HG03439 (cell line): ENCODE measurements at regions not wholly inside any gene's neighbourhood (a gene's known extent, or its start where the extent isn't known, plus 50 kb on each side); places are given as distances from the start of the nearest gene placed in this dataset.

Source experiments
- ATAC-seq: cut with Tn5 transposase; IDR thresholded peaks from one replicate; pipeline ENCODE4 v1.9.1; 2021; ENCODE audit warnings: mild to moderate bottlenecking, moderate library complexity; ENCODE audit not compliant: unreplicated experiment

GRCh38 chrX:9189286-9189685 lies 155.4 kb upstream of the FAM9B start:
- ATAC-seq = no peak

- ATAC-seq = no peak
Measured at GRCh38 chrX:9191392-9191791, 157.5 kb upstream of the FAM9B start.

GRCh38 chrX:9195199-9195880 lies 161.4 kb upstream of the FAM9B start:
- ATAC-seq = no peak

- no peak for ATAC-seq
Measured at GRCh38 chrX:9196961-9197640, 163.2 kb upstream of the FAM9B start.

GRCh38 chrX:9204560-9204959 lies 170.6 kb upstream of the FAM9B start:
- no peak for ATAC-seq

- no peak for ATAC-seq
Measured at GRCh38 chrX:9205599-9206223, 171.8 kb upstream of the FAM9B start.

- ATAC-seq = no peak
Measured at GRCh38 chrX:9207142-9207541, 173.2 kb upstream of the FAM9B start.

GRCh38 chrX:9211269-9211668 lies 177.3 kb upstream of the FAM9B start:
- no peak for ATAC-seq

- ATAC-seq = no peak
Measured at GRCh38 chrX:9221781-9222180, 187.9 kb upstream of the FAM9B start.

GRCh38 chrX:9222299-9222698 lies 188.4 kb upstream of the FAM9B start:
- no peak for ATAC-seq

GRCh38 chrX:9227276-9227675 lies 193.3 kb upstream of the FAM9B start:
- no peak for ATAC-seq

- no peak for ATAC-seq
Measured at GRCh38 chrX:9231491-9231890, 197.6 kb upstream of the FAM9B start.

- no peak for ATAC-seq
Measured at GRCh38 chrX:9233141-9233540, 199.2 kb upstream of the FAM9B start.

- no peak for ATAC-seq
Measured at GRCh38 chrX:9234315-9234714, 200.4 kb upstream of the FAM9B start.

- ATAC-seq = no peak
Measured at GRCh38 chrX:9235722-9236121, 201.8 kb upstream of the FAM9B start.

- no peak for ATAC-seq
Measured at GRCh38 chrX:9240956-9241355, 207.0 kb upstream of the FAM9B start.

- no peak for ATAC-seq
Measured at GRCh38 chrX:9241427-9241826, 207.5 kb upstream of the FAM9B start.

- ATAC-seq = no peak
Measured at GRCh38 chrX:9249051-9249846, 215.3 kb upstream of the FAM9B start.

GRCh38 chrX:9252182-9252581 lies 212.7 kb upstream of the TBL1X start:
- no peak for ATAC-seq

GRCh38 chrX:9253211-9253610 lies 211.6 kb upstream of the TBL1X start:
- ATAC-seq = no peak

GRCh38 chrX:9257718-9258420 lies 207.0 kb upstream of the TBL1X start:
- ATAC-seq = no peak
